IMR-90 (cell line): ENCODE measurements at regions not wholly inside any gene's neighbourhood (a gene's known extent, or its start where the extent isn't known, plus 50 kb on each side); places are given as distances from the start of the nearest gene placed in this dataset.

Source experiments
- ATAC-seq: fragments of 200-7000 bp; cut with Tn5 transposase; 2 replicates; pipeline ENCODE4 v1.9.1; 2020; ENCODE audit warnings: low read depth, mild to moderate bottlenecking, moderate library complexity
- BruUV-seq: library from RNA; stranded (reverse); fragments of 400-500 nt; replicated peaks from 2 replicates; lab custom pipeline; 2021; lab: Mats Ljungman, UMichigan
- CTCF ChIA-PET: fragments of 300-600 bp; formaldehyde crosslinking; extraction: SDS; loops from one replicate; lab custom pipeline; 2021; ENCODE audit warnings: antibody characterized with exemption; lab: Yijun Ruan, JAX
- POLR2A ChIA-PET: fragments of 300-600 bp; sonication (Branson Sonifier 250); formaldehyde crosslinking; loops from one replicate; lab custom pipeline; 2022; ENCODE audit warnings: antibody characterized with exemption; ENCODE audit not compliant: unreplicated experiment; lab: Charles Lee
- DNase-seq: peaks from one replicate; pipeline ENCODE4 v3.0.0; 2013
- H2AFZ ChIP-seq: replicated peaks from 2 replicates; pipeline ENCODE3; 2013; ENCODE audit warnings: low read length, mild to moderate bottlenecking; ENCODE audit not compliant: poor library complexity
- H2AK5ac ChIP-seq: 2 replicates; pipeline ENCODE4 v1.6.1; 2013; ENCODE audit warnings: low read depth, low read length, inconsistent platforms
- H2AK9ac ChIP-seq: replicated peaks from 2 replicates; pipeline ENCODE3; 2013; ENCODE audit warnings: mild to moderate bottlenecking, low read depth, low read length, moderate library complexity; ENCODE audit not compliant: poor library complexity
- H2BK120ac ChIP-seq: 2 replicates; pipeline ENCODE4 v1.6.1; 2013; ENCODE audit warnings: low read depth, low read length, inconsistent platforms
- H2BK15ac ChIP-seq: 3 replicates; pipeline ENCODE4 v1.6.1; 2013; ENCODE audit warnings: low read depth, low read length, inconsistent platforms
- H2BK20ac ChIP-seq: 2 replicates; pipeline ENCODE4 v1.6.1; 2013; ENCODE audit warnings: low read depth, mild to moderate bottlenecking, inconsistent platforms, low read length, moderate library complexity
- H2BK5ac ChIP-seq: 2 replicates; pipeline ENCODE4 v1.6.1; 2013; ENCODE audit warnings: mild to moderate bottlenecking, low read depth, low read length, inconsistent platforms; ENCODE audit not compliant: poor library complexity, severe bottlenecking
- H3K14ac ChIP-seq: replicated peaks from 2 replicates; pipeline ENCODE4 v1.6.1; 2013; ENCODE audit warnings: low read depth, low read length, inconsistent platforms
- H3K18ac ChIP-seq: 2 replicates; pipeline ENCODE4 v1.6.1; 2013; ENCODE audit warnings: low read depth, low read length, control low read depth
- H3K23ac ChIP-seq: 2 replicates; pipeline ENCODE4 v1.6.1; 2013; ENCODE audit warnings: low read depth, low read length, inconsistent platforms
- H3K27ac ChIP-seq: 2 replicates; pipeline ENCODE4 v1.5.1; 2013; ENCODE audit warnings: mild to moderate bottlenecking, control low read depth, low read length; ENCODE audit not compliant: insufficient read depth
- H3K27me3 ChIP-seq: 2 replicates; pipeline ENCODE4 v1.6.1; 2013; ENCODE audit warnings: low read length; ENCODE audit not compliant: control insufficient read depth, insufficient read depth
- H3K36me3 ChIP-seq: 2 replicates; pipeline ENCODE4 v1.6.1; 2013; ENCODE audit warnings: low read length, mixed read lengths; ENCODE audit not compliant: control insufficient read depth, insufficient read depth
- H3K4ac ChIP-seq: 2 replicates; pipeline ENCODE4 v1.6.1; 2013; ENCODE audit warnings: low read depth, low read length, inconsistent platforms
- H3K4me1 ChIP-seq: 2 replicates; pipeline ENCODE4 v1.6.1; 2013; ENCODE audit warnings: low read length, mixed read lengths; ENCODE audit not compliant: control insufficient read depth, insufficient read depth
- H3K4me2 ChIP-seq: 2 replicates; pipeline ENCODE4 v1.6.1; 2013; ENCODE audit warnings: low read depth, mild to moderate bottlenecking, control low read depth, low read length, moderate library complexity
- H3K4me3 ChIP-seq: 2 replicates; pipeline ENCODE4 v1.5.1; 2013; ENCODE audit warnings: low read depth, mild to moderate bottlenecking, control low read depth, low read length, moderate library complexity; ENCODE audit not compliant: insufficient read depth
- H3K56ac ChIP-seq: 2 replicates; pipeline ENCODE4 v1.6.1; 2013; ENCODE audit warnings: low read length, inconsistent platforms; ENCODE audit not compliant: insufficient read depth; ENCODE audit errors: extremely low read depth
- H3K79me1 ChIP-seq, 2 experiments: 2 replicates each; pipeline ENCODE4 v1.6.1; 2013; ENCODE audit warnings: low read length in 2 of 2, inconsistent platforms in 1 of 2, low read depth in 1 of 2
- H3K9ac ChIP-seq: 2 replicates; pipeline ENCODE4 v1.6.1; 2013; ENCODE audit warnings: low read depth, low read length, control low read depth
- H3K9me1 ChIP-seq: 2 replicates; pipeline ENCODE4 v1.6.1; 2013; ENCODE audit warnings: low read length, inconsistent platforms; ENCODE audit not compliant: insufficient read depth
- H3K9me3 ChIP-seq: 2 replicates; pipeline ENCODE4 v1.6.1; 2013; ENCODE audit warnings: low read length; ENCODE audit not compliant: control insufficient read depth, insufficient read depth
- H4K20me1 ChIP-seq: 2 replicates; pipeline ENCODE4 v1.6.1; 2013; ENCODE audit warnings: low read length, inconsistent platforms; ENCODE audit not compliant: insufficient read depth
- H4K5ac ChIP-seq: 2 replicates; pipeline ENCODE4 v1.6.1; 2013; ENCODE audit warnings: mild to moderate bottlenecking, low read depth, low read length, control low read depth
- H4K8ac ChIP-seq, 2 experiments: 2 replicates each; pipeline ENCODE4 v1.6.1; 2013; ENCODE audit warnings: low read depth in 2 of 2, low read length in 2 of 2, control low read depth in 1 of 2, inconsistent platforms in 1 of 2
- H4K91ac ChIP-seq: 2 replicates; pipeline ENCODE4 v1.6.1; 2013; ENCODE audit warnings: low read depth, low read length, inconsistent platforms; ENCODE audit not compliant: insufficient read depth
- BHLHE40 ChIP-seq: fragments of 150-350 bp; IDR thresholded peaks from 2 replicates; pipeline ENCODE4 v1.6.1; 2016; ENCODE audit warnings: mild to moderate bottlenecking, low read depth, low read length
- CEBPB ChIP-seq: IDR thresholded peaks from 2 replicates; pipeline ENCODE4 v1.6.1; 2012; ENCODE audit warnings: low read depth, low read length, improper control_type of control experiment
- CHD1 ChIP-seq: IDR thresholded peaks from 2 replicates; pipeline ENCODE4 v1.6.1; 2012; ENCODE audit warnings: low read depth, low read length, improper control_type of control experiment
- FOS ChIP-seq: fragments of 150-350 bp; IDR thresholded peaks from 2 replicates; pipeline ENCODE4 v1.6.1; 2016; ENCODE audit warnings: low read depth, low read length
- MAFK ChIP-seq: IDR thresholded peaks from 2 replicates; pipeline ENCODE4 v1.6.1; 2012; ENCODE audit warnings: low read depth, low read length, improper control_type of control experiment
- MAZ ChIP-seq: IDR thresholded peaks from 2 replicates; pipeline ENCODE4 v1.6.1; 2012; ENCODE audit warnings: low read depth, mild to moderate bottlenecking, low read length, improper control_type of control experiment, moderate library complexity, borderline replicate concordance
- MXI1 ChIP-seq: IDR thresholded peaks from 2 replicates; pipeline ENCODE4 v1.6.1; 2012; ENCODE audit warnings: low read depth, mild to moderate bottlenecking, low read length, moderate library complexity, borderline replicate concordance
- NFE2L2 ChIP-seq: fragments of 150-350 bp; IDR thresholded peaks from 2 replicates; pipeline ENCODE4 v1.6.1; 2016; ENCODE audit warnings: low read depth, mild to moderate bottlenecking, low read length
- POLR2A ChIP-seq: IDR thresholded peaks from 2 replicates; pipeline ENCODE4 v1.6.1; 2012; ENCODE audit warnings: mild to moderate bottlenecking, low read depth, low read length
- RAD21 ChIP-seq: IDR thresholded peaks from 2 replicates; pipeline ENCODE4 v1.6.1; 2012; ENCODE audit warnings: low read length, improper control_type of control experiment
- RCOR1 ChIP-seq: IDR thresholded peaks from 2 replicates; pipeline ENCODE4 v1.6.1; 2012; ENCODE audit warnings: mild to moderate bottlenecking, low read length, improper control_type of control experiment; ENCODE audit not compliant: insufficient replicate concordance
- RFX5 ChIP-seq: IDR thresholded peaks from 2 replicates; pipeline ENCODE4 v1.8.0; 2012; ENCODE audit warnings: low read depth, mild to moderate bottlenecking, low read length, moderate library complexity
- SMC3 ChIP-seq: fragments of 150-350 bp; IDR thresholded peaks from 2 replicates; pipeline ENCODE4 v1.6.1; 2016; ENCODE audit warnings: low read depth, mild to moderate bottlenecking, antibody characterized with exemption, low read length, moderate library complexity
- WGBS, 2 experiments: methylation state at CpG; one replicate each; pipeline versions ENCODE4 v1.1.5 to v1.1.7; 2013; ENCODE audit warnings: missing lambda C conversion rate in 2 of 2; ENCODE audit not compliant: insufficient read length in 1 of 2; ENCODE audit errors: extremely low coverage in 2 of 2; 5-methylcytosine and 5-hydroxymethylcytosine counted together
- dilution Hi-C: fragments of 300-500 bp; cut with HindIII; formaldehyde crosslinking; loops from one replicate; pipeline ENCODE4 v1.14.3; 2018; ENCODE audit warnings: low sequenced_read_pairs; ENCODE audit not compliant: unreplicated experiment
- in situ Hi-C: fragments of 300-500 bp; cut with MboI; formaldehyde crosslinking; loops from 3 replicates; pipeline ENCODE4 v1.14.3; 2019; ENCODE audit warnings: low sequenced_read_pairs, inconsistent platforms, mixed read lengths
- intact Hi-C: fragments of 100-400 bp; cut with micrococcal nuclease; formaldehyde crosslinking; loops from 2 replicates; pipeline ENCODE4 v1.10.0; 2022
- TF ChIP-seq, protein P1 (sequence below): conservative IDR thresholded peaks from 2 replicates; pipeline ENCODE4 v1.5.1; 2012; ENCODE audit warnings: mild to moderate bottlenecking, low read depth, low read length, improper control_type of control experiment
- TF ChIP-seq, protein P2 (sequence below): fragments of 150-350 bp; IDR thresholded peaks from 2 replicates; pipeline ENCODE4 v1.6.1; 2017; ENCODE audit warnings: mild to moderate bottlenecking, antibody characterized with exemption, low read length, low read depth
- TF ChIP-seq, protein P3 (sequence below): fragments of 150-350 bp; IDR thresholded peaks from 2 replicates; pipeline ENCODE4 v1.6.1; 2016; ENCODE audit warnings: low read depth, mild to moderate bottlenecking, low read length, moderate library complexity, borderline replicate concordance

DNA sequence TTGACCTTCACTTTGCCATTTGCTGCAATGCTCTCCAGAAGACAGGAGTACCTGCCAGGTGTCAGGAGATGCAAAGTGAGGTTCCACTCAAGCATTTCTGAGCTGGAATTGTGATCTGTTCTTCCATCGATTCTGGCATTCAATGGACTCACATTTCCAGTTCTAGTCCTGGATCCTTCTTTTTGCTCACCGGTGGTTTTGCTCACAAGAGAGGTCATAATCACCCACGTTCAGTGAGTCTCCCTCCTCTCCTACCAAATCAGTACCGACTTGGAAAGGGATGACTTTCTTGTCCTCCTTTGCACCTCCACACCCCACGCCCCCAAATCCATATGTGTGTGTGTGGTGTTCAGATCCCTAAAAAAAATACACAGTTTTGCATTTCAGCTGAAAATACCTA is 206.7 kb upstream of the IGF1R start:
- no peak overlapping the region for H3K4me3 ChIP-seq
- peaks cover 17% of the 10 kb centered on the region for H3K27me3 ChIP-seq
- no peak for TF ChIP-seq RFX5
- TF ChIP-seq, protein P1, sequence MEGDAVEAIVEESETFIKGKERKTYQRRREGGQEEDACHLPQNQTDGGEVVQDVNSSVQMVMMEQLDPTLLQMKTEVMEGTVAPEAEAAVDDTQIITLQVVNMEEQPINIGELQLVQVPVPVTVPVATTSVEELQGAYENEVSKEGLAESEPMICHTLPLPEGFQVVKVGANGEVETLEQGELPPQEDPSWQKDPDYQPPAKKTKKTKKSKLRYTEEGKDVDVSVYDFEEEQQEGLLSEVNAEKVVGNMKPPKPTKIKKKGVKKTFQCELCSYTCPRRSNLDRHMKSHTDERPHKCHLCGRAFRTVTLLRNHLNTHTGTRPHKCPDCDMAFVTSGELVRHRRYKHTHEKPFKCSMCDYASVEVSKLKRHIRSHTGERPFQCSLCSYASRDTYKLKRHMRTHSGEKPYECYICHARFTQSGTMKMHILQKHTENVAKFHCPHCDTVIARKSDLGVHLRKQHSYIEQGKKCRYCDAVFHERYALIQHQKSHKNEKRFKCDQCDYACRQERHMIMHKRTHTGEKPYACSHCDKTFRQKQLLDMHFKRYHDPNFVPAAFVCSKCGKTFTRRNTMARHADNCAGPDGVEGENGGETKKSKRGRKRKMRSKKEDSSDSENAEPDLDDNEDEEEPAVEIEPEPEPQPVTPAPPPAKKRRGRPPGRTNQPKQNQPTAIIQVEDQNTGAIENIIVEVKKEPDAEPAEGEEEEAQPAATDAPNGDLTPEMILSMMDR: no peak
- TF ChIP-seq BHLHE40: no peak
- TF ChIP-seq, protein P2, sequence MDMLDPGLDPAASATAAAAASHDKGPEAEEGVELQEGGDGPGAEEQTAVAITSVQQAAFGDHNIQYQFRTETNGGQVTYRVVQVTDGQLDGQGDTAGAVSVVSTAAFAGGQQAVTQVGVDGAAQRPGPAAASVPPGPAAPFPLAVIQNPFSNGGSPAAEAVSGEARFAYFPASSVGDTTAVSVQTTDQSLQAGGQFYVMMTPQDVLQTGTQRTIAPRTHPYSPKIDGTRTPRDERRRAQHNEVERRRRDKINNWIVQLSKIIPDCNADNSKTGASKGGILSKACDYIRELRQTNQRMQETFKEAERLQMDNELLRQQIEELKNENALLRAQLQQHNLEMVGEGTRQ: no peak
- TF ChIP-seq POLR2A: no peak
- TF ChIP-seq NFE2L2: no peak
- TF ChIP-seq MXI1: no peak
- TF ChIP-seq FOS: no peak
- TF ChIP-seq RAD21: no peak
- no peak for TF ChIP-seq CHD1
- no peak for TF ChIP-seq CEBPB
- TF ChIP-seq RCOR1: no peak
- TF ChIP-seq, protein P3, sequence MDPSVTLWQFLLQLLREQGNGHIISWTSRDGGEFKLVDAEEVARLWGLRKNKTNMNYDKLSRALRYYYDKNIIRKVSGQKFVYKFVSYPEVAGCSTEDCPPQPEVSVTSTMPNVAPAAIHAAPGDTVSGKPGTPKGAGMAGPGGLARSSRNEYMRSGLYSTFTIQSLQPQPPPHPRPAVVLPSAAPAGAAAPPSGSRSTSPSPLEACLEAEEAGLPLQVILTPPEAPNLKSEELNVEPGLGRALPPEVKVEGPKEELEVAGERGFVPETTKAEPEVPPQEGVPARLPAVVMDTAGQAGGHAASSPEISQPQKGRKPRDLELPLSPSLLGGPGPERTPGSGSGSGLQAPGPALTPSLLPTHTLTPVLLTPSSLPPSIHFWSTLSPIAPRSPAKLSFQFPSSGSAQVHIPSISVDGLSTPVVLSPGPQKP: no peak
- TF ChIP-seq MAFK: no peak
- no peak for TF ChIP-seq MAZ
- TF ChIP-seq SMC3: no peak
- no peak overlapping the region for H3K4me2 ChIP-seq
- H3K9me3 ChIP-seq: no peaks in the 10 kb centered on the region
- in situ Hi-C loops (loop anchor here (10.0 to 25.0 kb wide), 3 partner anchors 443 to 771 kb away; no protein-coding TSS in a partner anchor), intact Hi-C loops (loop anchor here (5.0 to 10.0 kb wide), 3 partner anchors 333 to 616 kb away; no protein-coding TSS in a partner anchor), dilution Hi-C loops (no loop called here)
- ChIA-PET CTCF (interaction anchor here (0.7 to 1.2 kb wide), 4 partner anchors 10 to 218 kb away, joined by 3 to 6 read pairs (median 4); no protein-coding TSS in a partner anchor), POLR2A (no interaction called here)
- no peak overlapping the region for H2BK20ac ChIP-seq
- H3K18ac ChIP-seq: no peak overlapping the region
- H3K9ac ChIP-seq: no peak overlapping the region
- ATAC-seq: no peak
- H4K5ac ChIP-seq: no peak overlapping the region
- H4K20me1 ChIP-seq: no peaks in the 10 kb centered on the region
- no peak overlapping the region for H2AK9ac ChIP-seq
- H2BK15ac ChIP-seq: no peak overlapping the region
- no peaks in the 10 kb centered on the region for H3K79me1 ChIP-seq
- no peaks in the 10 kb centered on the region for H3K36me3 ChIP-seq
- H2BK120ac ChIP-seq: no peak overlapping the region
- no peaks in the 10 kb centered on the region for H3K4me1 ChIP-seq
- no peak overlapping the region for H2BK5ac ChIP-seq
- H2AK5ac ChIP-seq: no peak overlapping the region
- no peak overlapping the region for H3K23ac ChIP-seq
- H3K9me1 ChIP-seq: no peaks in the 10 kb centered on the region
- no peak overlapping the region for H3K56ac ChIP-seq
- DNase-seq: no peak
- H2AFZ ChIP-seq: no peak overlapping the region
- H4K91ac ChIP-seq: no peak overlapping the region
- H4K8ac ChIP-seq: no peak overlapping the region
- BruUV-seq: no TSS peak
- 50% methylated on average over 1 of the region's 5 CpGs; no CpG with 5 or more reads in 1 of the 2 experiments for WGBS, 2 experiments
- H3K27ac ChIP-seq: no peak overlapping the region
- no peak overlapping the region for H3K14ac ChIP-seq
- no peak overlapping the region for H3K4ac ChIP-seq
